Renal cortical epithelial cell (primary cell): ENCODE measurements at regions not wholly inside any gene's neighbourhood (a gene's known extent, or its start where the extent isn't known, plus 50 kb on each side); places are given as distances from the start of the nearest gene placed in this dataset.

Experiments
- DNase-seq: peaks from one replicate; pipeline ENCODE4 v3.0.0-alpha.2; 2011; ENCODE audit warnings: low read depth

DNA sequence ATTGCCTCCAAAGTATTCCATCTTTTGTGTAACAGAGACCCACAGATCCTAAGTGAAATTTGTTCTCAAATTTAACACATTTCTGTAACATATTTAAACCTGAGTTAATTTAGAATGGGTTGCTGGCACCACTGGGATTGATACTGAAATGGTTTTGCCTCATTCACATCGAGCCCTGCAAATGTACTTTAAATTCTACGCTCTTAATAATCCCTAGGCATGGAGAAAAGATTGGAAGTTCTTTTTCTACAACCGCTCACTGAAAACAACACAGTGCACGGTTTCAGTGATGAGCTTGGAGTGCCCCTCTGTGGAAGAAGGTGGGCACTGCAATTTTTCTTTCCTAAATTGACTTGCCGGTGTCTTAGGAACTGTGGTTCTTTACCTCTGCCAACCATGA, 109.9 kb upstream of the ATP11B start:
- DNase-seq: peak; percentile 71

DNA sequence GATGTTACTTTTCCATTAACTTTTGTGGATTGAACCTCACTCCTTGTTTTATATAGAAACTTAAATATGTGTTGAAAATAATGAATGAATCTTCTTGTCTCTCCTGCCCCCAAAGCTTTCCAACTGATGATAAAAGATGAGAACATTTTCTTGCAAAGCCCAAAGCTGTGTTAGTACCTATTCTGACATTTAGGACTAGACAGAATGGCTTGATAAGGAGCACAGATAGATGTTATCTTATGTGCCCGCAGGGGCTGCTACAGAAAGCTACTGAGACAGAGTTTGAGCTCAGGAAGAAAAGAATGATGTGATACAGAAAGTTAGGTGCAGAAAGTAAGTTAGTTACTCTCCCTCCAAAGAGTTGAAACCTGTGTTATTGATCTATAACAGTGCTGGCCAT, 109.4 kb upstream of the ATP11B start:
- no peak for DNase-seq

DNA sequence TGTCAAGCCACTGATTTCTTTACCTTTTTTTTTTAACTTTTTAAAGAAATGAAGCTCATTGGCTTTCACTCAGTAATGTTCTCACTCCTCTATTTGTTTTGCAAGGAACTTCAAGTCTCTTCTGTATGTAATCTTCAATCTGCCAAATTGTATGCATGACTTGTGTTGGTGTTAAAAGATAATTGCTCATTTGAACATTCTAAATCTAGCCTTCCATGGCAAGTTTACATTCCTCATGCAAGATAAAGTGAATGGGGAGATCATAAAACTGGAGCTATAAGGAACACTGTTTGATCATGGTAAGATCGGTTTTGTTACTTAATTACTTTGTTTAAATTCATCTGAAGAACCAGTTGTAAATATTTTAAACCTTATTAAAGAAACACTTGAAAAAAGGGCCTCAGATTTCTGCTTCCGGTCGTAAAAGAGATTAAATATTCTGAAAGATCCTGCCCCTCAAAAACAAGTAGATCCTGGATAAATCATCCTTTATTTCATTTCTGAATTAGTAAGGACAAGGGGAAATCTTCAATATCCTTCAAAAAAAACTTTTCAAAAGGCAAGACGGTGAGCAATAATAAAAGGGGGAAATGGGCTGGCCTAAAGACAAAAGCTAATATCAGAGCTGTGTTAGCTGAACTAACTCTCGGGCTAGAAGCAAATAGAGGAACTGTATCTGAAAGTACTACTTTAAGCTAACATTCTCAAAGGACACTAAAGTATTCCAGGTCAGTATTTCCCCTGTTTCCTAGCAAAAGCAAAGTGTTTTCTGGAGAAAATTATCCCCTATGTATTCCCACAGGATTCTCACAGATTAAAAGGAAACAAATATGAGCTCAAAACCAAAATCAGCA, 107.0 kb upstream of the ATP11B start:
- DNase-seq: no peak

DNA sequence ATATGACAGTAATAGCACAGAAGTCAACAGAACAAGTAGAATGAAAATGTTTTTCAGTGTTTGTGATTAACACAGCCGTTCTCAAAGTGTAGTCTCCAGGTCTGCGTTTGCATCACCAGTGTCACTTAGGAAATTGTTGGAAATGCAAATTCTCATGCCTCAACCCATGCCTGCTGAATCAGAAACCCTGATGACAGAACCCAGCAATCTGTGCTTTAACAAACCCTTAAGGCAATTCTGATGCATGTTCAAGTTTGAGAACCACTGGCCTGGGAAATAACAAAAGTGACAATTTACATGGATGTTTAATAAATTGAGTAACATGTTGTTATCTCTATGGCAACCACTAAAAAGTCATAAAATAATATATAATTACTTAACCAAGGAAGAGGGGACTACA, 103.1 kb upstream of the ATP11B start:
- DNase-seq: peak; percentile 36

DNA sequence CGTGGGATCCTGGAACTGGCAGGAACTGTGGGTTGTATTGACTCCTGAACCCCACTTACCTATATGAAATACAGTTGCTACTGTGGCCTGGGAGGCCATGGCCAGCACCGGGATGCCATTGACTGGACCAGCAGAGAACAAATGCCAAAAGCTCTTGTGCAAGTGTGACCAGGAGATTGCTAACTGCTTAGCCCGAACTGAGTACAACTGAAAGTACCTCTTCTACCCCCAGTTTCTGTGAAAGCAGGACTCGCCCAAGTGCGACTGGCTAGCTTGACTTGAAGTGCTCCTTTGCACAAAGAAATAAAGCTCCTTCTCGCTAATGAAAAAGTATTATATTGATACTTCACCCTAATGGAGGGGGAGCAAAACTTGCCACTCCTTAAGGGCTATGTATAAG, 101.3 kb upstream of the ATP11B start:
- no peak for DNase-seq

DNA sequence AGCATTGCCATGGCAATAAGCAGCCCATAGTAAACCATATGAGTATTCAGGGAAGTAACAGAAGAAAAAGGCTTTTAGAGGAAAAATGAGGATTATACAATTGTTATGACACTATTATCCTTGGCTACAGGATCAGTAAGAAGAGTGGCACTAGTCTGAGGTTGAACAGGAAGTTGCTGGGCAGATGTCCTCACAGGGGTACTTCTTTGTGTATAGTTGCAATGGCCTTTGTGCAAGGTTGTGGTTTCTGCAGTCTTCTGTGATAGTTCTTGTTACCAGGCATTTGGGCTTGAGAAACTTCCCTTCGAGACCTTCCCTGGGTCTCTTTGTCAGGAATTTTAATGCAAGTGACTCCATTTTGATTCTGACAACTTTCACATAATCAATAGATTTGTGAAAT, 100.6 kb upstream of the ATP11B start:
- DNase-seq: no peak

DNA sequence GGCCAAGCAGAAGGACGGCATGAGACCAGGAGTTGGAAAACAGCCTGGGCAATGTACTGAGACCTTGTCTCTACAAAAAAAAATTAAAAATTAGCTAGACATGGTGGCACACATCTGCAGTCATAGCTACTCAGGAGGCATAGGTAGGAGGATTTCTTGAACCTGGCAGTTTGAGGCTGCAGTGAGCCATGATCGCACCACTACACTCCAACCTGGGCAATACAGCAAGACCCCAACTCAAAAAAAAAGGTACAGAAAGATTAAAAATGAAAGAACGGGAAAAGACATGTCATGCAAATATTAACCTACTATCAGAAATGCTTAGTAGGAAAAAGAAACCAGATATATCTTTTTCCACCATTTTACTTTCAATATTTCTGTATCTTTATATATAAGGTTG, 99.6 kb upstream of the ATP11B start:
- no peak for DNase-seq

DNA sequence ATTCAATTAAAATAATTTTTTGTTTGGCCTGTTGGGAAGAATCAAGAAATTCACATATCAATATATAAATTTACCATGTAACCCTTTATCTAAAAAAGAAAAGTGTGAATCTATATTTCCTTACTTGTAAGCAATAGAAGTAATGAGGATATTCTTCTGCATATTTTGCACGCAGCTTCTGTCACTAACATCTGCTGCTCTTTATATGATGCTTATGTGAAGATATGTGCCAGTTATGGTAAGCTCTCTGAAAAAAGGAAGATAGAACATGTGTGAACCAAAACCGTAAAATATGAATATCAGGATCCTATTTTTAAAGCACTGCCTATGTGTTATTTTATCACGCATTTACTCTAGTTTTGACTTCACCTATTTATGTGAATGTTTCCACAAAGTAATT, 96.4 kb upstream of the ATP11B start:
- DNase-seq: no peak

DNA sequence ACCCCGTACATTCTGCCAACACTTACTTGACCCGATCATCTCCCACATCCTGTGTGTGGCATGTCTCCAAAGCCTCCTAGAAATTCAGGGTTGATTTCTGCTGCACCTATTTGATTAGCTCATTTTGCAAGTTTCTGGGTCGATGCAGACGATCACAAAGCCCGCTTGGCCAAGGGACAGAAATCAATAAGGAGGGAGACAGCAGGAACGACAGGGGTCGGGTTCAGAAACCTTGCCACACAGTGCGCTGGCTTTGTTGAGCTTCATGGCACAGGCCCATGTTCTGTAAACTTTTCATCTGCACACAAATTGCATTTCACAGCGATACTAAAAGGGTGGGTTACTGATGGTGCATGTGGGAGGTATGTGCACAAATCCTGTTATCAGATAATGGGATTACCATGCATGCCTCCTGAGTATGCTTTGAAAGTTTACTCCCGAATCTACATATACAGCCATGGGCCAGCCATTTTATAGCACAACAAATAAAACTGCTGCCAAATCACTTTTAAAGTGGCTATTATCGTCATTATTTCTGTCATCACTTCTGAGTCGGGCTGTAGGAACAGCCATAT, 95.9 kb upstream of the ATP11B start:
- no peak for DNase-seq

DNA sequence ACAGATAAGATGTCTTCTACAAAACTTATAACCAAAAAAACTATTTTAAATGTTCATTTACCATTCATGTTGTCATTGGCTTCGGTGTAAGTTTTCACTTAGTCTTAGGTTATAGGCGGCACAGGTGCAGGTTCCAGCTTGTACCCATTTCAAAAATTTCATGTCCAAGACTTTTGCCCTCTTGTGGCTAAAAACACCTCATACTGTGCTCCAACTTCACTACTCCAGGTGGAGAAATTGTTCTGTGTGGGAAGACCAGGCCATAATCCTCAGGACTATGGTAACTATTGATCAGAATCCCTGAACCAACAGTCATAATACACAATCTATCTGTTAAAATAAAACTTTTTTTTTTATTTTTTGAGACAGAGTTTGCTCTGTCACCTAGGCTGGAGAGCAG, 95.2 kb upstream of the ATP11B start:
- no peak for DNase-seq

DNA sequence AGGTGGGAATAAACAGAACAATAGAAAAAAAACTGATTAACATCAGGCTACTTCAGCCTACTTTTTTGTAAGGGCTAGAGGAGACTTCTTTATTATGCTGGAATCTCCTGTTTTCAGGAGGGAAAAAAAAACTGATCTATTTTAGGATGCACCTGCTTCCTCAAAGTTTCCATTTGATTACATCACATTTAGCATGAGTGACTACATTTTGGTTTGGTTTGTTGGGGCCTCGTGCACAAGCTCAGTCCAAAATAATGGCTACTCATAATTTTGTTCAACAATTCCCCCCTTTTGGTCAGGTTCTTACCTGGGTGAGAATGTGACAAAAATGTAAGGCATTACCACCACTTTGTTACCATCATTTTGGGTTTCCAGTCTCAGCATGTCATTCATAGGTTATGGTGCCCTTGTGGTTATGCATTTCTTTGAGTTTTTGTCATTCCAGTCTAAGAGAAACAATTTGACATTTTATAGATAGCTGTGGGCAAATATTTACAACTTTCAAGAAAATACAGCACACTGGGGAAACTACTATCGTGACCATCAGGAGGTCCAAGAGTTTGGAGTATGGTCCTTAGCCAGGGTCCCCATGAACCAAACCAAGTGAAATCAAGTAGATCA, 93.6 kb upstream of the ATP11B start:
- DNase-seq: no peak

DNA sequence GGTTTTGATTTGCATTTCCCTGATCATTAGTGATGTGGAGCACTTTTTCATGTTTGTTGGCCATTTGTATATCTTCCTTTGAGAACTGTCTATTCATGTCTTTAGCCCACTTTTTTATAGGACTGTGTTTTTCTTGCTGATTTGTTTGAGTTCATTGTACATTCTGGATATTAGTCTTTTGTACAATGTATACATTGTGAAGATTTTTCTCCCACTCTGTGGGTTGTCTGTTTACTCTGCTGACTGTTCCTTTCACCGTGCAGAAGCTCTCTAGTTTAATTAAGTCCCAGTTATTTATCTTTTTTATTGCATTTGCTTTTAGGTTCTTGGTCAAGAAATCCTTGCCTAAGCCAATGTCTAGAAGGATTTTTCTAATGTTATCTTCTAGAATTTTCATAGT, 91.1 kb upstream of the ATP11B start:
- no peak for DNase-seq

DNA sequence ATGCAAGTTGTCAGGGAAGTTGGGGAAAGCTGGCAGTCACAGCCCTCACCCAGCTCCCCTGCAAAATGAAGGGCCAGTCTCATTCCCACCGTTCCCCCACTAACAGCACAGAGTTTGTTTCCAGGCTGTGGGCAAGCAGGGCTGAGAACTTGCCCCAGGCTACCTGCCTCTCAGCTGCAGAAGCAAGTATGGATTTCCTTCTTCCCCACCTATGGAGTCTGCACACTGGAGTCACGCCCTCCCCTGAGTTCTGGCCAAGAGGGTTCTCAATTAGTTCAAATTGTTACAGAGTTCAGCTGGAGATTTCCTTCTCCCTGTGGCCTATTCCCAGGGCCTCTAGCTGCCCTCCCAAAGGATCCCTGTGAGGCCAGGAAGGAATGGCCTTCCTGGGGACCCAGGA, 90.1 kb upstream of the ATP11B start:
- DNase-seq: no peak

DNA sequence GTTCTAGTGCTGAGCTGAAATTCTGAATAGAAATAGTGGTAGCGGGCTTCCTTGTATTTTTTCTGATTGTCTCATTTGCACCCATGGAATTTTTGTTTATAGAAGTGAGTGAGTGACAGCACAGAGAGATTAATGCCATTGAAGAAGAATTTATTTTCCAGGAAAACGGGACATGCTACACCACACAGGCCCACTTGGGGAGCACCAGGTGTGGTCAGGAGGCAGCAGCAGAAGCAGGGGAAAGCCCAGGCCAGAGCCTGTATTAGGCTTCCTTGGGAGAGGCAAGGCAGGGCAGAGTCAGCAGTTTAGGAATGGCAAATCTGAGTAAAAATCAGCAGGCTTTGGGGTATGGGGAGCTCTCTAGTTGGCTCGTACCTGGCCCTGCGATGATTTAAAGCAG, 88.4 kb upstream of the ATP11B start:
- DNase-seq: no peak

DNA sequence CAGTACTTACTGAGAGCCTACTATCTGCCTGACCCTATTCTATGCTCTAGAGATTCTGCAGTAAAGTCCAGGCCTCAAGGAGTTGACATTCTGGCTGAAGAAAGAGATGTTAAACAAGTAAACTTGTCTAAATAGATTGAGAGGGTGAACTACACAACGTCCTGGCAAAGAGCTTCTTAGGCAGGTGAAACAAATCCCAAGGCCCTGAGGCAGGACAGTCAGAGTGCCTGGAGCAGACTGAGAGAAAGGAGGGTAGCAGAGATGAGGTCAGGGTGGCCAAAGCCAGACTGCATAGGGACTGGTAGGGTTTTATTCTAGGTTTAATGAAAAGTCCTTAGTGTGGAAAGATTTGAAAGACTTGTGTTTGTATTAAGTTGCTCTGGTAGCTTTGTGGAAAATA, 84.5 kb upstream of the ATP11B start:
- no peak for DNase-seq

DNA sequence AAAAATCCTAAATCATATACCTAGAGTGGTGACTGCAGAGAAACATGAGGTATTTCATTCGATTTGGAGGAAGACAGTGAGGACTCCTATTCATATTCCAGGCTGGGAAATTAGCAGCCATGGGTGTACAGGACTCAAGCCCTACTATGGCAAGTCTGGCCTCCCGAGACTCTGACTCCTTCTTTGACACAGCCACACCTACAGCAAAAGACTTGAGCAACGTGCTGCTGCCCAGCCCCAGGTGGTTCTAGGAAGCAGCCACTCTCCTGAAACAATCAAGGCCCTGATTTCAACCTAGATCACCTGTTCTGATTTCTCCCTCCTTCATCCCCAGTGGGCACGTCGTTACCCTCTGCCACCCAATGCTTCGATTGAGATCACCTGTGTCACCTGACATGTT, 84.0 kb upstream of the ATP11B start:
- no peak for DNase-seq

DNA sequence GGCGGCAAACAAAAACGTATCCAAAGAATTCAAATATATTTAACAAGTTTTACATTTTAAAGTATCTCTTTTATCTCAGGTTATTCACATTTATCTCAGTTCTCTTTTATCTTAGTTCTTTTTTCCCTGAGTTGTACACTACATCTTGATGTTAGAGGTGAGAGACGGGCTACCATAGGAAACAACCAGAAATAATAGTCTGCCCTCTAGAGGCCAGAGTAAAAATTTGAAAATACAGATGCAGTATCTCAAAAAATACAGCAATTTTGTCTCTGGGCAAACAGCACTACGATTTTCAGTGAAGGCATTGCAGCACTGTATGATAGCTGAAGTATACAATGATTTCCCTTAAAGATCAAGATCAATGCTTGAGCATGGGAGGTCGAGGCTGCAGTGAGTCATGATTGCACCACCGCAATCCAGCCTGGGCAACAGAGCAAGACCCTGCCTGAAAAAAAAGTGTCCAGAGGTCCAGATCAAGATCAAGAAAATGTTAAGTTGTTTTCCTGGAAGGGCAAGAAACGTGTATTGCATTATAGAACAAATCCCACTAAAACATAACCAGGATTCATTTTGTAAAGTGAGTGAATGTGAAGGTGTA, 82.6 kb upstream of the ATP11B start:
- DNase-seq: peak; percentile 29

DNA sequence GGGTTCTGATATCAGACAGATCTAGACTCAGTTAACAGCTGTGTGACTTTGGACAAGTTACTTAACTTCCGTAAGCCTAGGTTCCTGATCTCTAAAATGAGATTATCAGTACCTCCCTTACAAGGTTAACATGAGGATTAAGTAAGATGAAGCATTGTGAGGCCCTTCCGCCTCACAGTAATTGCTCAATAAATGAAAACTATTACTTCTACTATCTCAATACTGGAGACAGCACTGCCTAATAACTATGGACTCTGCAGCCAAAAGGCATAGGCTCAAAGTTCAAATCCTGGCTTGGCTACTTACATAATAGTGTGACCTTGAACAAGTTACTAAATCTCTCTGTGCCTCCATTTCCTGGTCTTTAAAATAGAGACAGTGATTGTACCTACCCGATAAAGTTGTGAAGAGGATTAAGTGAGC, 82.0 kb upstream of the ATP11B start:
- DNase-seq: no peak

DNA sequence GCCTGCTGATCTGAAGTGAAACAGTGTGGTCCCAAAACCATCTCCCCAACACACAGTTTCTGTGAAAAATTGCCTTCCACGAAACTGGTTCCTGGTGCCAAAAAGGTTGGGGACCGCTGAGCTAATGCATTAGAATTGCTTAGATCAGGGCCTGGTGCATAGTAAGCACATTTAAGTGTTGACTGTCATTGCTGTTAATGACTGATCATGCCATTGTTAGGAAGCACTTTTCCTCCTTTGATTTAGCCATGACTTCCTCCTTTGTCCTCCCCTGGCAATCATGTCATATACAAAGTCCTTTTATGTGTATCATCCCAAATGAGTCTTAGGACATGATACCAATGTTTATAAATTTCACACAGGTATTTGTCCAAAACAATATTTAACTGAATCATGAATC, 81.5 kb upstream of the ATP11B start:
- no peak for DNase-seq

DNA sequence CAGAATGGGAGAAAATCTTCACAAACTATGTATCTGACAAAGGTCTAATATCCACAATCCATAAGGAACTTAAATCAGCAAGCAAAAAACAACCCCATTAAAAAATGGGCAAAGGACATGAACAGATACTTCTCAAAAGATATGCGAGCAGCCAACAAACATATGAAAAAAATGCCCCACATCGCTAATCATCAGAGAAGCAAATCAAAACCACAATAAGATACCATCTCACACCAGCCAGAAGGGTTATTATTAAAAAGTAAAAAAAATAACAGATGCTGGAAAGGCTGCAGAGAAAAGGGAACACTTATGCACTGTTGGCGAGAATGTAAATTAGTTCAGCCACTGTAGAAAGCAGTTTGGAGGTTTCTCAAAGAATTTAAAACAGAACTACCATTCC, 80.2 kb upstream of the ATP11B start:
- DNase-seq: no peak

DNA sequence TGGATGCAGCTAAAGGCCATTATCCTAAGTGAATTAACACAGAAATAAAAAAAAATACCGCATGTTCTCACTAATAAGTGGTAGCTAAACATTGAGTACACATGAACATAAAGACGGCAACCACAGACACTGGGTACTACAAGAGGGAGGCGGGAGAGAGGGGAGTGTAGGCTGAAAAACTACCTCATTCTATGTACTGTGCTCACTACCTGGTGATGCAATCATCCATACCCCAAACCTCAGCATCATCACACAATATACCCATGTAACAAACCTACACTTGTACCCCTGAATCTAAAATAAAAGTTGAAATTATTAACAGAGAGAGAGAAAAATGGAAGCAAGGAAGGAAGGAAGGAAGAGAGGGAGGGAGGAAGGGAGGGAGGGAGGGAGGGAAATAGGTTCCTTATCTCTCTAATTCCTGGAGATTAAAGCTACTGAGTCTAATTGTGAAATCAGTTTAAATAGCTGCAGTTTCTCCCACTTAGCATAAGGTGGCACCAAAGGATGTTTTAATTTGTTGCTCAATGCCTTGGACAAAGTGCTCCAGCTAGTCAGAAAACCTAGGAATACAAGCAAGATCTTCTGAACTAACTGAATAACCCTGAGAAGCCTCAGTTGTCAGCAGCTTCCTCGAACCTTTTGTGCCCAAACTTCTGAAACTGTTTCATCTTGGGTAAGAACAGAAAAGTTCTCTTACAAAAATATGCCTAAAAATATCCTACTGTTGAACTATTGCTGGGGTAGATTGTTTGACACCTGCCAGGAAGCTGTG, 79.4 kb upstream of the ATP11B start:
- peak; percentile 77 for DNase-seq

DNA sequence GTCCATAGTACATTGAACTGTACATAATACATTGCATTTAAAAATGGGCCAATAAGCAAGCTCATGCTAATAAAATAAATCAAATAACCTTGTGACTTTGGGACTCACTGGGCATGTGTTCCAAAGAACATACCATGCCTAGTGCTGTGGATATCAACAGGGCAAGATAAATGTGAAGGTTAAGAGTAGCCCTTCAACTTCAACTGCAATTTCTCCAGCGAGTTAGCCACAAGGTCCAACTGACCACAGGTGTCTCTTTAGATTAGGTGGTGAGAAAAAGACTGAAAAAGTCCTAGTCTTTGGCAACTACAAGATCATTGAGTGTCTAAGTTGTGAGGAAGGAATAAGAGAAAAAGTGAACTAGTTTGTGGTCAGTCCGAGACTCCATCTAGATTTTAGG, 78.3 kb upstream of the ATP11B start:
- no peak for DNase-seq
